ENCODE measurements at regions not wholly inside any gene's neighbourhood (a gene's known extent, or its start where the extent isn't known, plus 50 kb on each side); places are given as distances from the start of the nearest gene placed in this dataset.

- H3K36me3 Mint-ChIP-seq (ENCODE audit: insufficient read depth): no peaks in the 10 kb centered on the region
- H3K9me3 Mint-ChIP-seq: peaks cover 31% of the 10 kb centered on the region
- DNase-seq (ENCODE audit: low spot score in 2 of 2): no peak
- peaks cover 52% of the 10 kb centered on the region for H3K27me3 Mint-ChIP-seq
- H3K4me1 Mint-ChIP-seq: no peaks in the 10 kb centered on the region
- ATAC-seq (replicated peaks; ENCODE audit: extremely low read depth, poor library complexity, severe bottlenecking): no peak
- no peak overlapping the region for H3K27ac Mint-ChIP-seq (ENCODE audit: low read depth)
- no peak overlapping the region for H3K4me3 Mint-ChIP-seq
These were observed 65.0 kb upstream of the MOCS1 start for GRCh38 chr6:39999006-39999867.

GRCh38 chr6:39998126-39998525, 63.9 kb upstream of the MOCS1 start:
- no peak overlapping the region for H3K27ac Mint-ChIP-seq (ENCODE audit: low read depth)
- peaks cover 42% of the 10 kb centered on the region for H3K27me3 Mint-ChIP-seq
- H3K4me1 Mint-ChIP-seq: no peaks in the 10 kb centered on the region
- DNase-seq (ENCODE audit: low spot score in 2 of 2) (no peak), ATAC-seq (replicated peaks; ENCODE audit: extremely low read depth, poor library complexity, severe bottlenecking) (no peak)
- no peaks in the 10 kb centered on the region for H3K36me3 Mint-ChIP-seq (ENCODE audit: insufficient read depth)
- peaks cover 29% of the 10 kb centered on the region for H3K9me3 Mint-ChIP-seq
- no peak overlapping the region for H3K4me3 Mint-ChIP-seq

- no peak for DNase-seq (ENCODE audit: low spot score in 2 of 2)
- H3K27me3 Mint-ChIP-seq: peaks cover 42% of the 10 kb centered on the region
- H3K27ac Mint-ChIP-seq (ENCODE audit: low read depth): no peak overlapping the region
- H3K9me3 Mint-ChIP-seq: peaks cover 35% of the 10 kb centered on the region
- H3K4me1 Mint-ChIP-seq: no peaks in the 10 kb centered on the region
- no peak overlapping the region for H3K4me3 Mint-ChIP-seq
- no peaks in the 10 kb centered on the region for H3K36me3 Mint-ChIP-seq (ENCODE audit: insufficient read depth)
- no peak for ATAC-seq (replicated peaks; ENCODE audit: extremely low read depth, poor library complexity, severe bottlenecking)
These were observed 62.9 kb upstream of the MOCS1 start for GRCh38 chr6:39997101-39997635.

- ATAC-seq (replicated peaks; ENCODE audit: extremely low read depth, poor library complexity, severe bottlenecking) (no peak), DNase-seq (ENCODE audit: low spot score in 2 of 2) (no peak)
- Mint-ChIP-seq H3K27me3 (peaks cover 42% of the 10 kb centered on the region), H3K4me3 (no peak overlapping the region), H3K4me1 (no peaks in the 10 kb centered on the region), H3K36me3 (ENCODE audit: insufficient read depth) (no peaks in the 10 kb centered on the region), H3K9me3 (peaks cover 35% of the 10 kb centered on the region), H3K27ac (ENCODE audit: low read depth) (no peak overlapping the region)
These were observed 61.4 kb upstream of the MOCS1 start for GRCh38 chr6:39995633-39996032.

- no peak for DNase-seq (ENCODE audit: low spot score in 2 of 2)
- Mint-ChIP-seq H3K9me3 (peaks cover 12% of the 10 kb centered on the region), H3K27ac (ENCODE audit: low read depth) (no peak overlapping the region), H3K4me1 (no peaks in the 10 kb centered on the region), H3K27me3 (peaks cover 19% of the 10 kb centered on the region), H3K36me3 (ENCODE audit: insufficient read depth) (no peaks in the 10 kb centered on the region), H3K4me3 (no peak overlapping the region)
- no peak for ATAC-seq (replicated peaks; ENCODE audit: extremely low read depth, poor library complexity, severe bottlenecking)
These were observed 58.8 kb upstream of the MOCS1 start for GRCh38 chr6:39992861-39993622.
